ENCODE measurements at regions not wholly inside any gene's neighbourhood (a gene's known extent, or its start where the extent isn't known, plus 50 kb on each side); places are given as distances from the start of the nearest gene placed in this dataset.
"Not testable (repeated sequence)": the region's sequence is repeated elsewhere in the genome, so short reads cannot be mapped to it uniquely, and the experiment has no call there.

DNA sequence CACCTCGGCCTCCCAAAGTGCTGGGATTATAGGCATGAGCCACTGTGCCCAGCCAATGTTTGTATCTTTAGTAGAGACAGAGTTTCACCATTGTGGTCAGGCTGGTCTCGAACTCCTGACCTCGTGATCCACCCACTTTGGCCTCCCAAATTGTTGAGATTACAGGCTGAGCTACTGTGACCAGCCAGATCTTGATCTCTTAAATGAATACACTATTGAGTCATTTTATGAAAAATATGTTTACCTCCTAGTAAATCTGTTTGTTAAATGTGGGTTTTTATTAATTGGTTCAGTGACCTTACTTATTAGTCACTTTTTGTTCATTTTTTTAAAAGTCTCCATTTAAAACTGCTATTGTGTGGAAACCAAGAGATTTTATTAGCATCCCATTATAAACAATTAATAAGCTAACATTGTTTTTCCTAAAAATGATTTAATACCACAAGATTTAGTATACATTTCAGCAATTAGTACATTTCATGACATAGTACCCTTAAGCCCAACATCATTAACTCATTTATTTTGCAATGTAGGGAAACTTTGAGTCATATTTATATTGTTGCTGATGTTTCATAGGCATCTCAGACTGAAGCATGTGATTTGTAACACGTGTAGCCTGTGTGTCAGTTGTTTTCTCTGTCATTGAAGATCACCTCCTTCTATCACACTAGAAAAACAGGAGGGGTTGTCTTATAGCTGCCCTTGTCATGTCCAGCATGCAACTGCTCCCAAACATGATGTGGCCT lies 261.2 kb downstream of the TAF11L14 start:
- no peak for DNase-seq

- no peak for DNase-seq
These were observed 262.3 kb downstream of the TAF11L14 start for GRCh38 chr5:17896605-17897004.

DNA sequence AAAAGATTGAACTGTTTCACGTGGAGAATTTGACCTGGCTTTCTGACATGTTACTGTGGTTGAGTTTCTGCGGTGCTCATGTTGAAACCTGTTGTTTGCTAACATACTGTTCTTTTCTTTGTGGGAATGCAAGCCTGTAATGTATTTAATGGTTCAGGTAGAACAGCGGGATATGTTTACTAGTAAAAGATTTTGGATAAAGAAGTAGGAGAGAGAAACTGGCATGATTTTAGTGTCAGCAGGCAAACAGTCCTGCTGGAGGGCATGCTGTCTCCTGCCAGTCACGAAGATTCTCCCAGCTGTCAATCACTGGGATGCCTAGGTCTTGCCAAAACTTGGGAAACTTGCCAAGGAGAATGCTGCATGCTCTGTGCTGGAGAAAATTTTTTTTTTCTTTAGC lies 263.5 kb downstream of the TAF11L14 start:
- no peak for DNase-seq

- DNase-seq: no peak
These were observed 264.5 kb downstream of the TAF11L14 start for GRCh38 chr5:17898766-17899165.

DNA sequence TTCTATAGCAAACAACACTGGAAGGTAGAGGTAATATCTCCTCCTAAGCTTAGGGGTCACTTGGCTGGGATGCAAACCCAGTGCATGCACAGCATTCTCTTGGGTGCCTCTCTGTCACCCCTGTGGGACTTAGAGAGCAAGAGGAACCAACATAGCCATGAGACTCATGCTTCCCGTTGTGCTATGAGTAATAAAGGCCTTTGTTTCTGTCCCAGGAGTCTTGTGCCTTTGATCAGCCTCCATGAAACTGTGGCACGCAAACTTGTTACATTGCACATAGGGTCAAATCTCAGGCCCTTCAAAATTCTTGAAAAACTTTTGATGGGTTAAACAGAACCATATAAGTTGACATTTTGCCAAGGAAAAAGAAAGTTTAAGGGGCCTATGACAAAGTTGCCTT lies 272.8 kb downstream of the TAF11L14 start:
- no peak for DNase-seq

GRCh38 chr5:17910318-17910717 lies 276.1 kb downstream of the TAF11L14 start:
- no peak for DNase-seq

- no peak for DNase-seq
These were observed 278.5 kb downstream of the TAF11L14 start for GRCh38 chr5:17912794-17913193.

GRCh38 chr5:17916446-17916845 lies 282.2 kb downstream of the TAF11L14 start:
- no peak for DNase-seq

- no peak for DNase-seq
These were observed 283.2 kb downstream of the TAF11L14 start for GRCh38 chr5:17917465-17917864.

GRCh38 chr5:17918373-17919104 lies 284.3 kb downstream of the TAF11L14 start:
- no peak for DNase-seq

GRCh38 chr5:17925276-17925675 lies 291.0 kb downstream of the TAF11L14 start:
- DNase-seq: no peak

DNA sequence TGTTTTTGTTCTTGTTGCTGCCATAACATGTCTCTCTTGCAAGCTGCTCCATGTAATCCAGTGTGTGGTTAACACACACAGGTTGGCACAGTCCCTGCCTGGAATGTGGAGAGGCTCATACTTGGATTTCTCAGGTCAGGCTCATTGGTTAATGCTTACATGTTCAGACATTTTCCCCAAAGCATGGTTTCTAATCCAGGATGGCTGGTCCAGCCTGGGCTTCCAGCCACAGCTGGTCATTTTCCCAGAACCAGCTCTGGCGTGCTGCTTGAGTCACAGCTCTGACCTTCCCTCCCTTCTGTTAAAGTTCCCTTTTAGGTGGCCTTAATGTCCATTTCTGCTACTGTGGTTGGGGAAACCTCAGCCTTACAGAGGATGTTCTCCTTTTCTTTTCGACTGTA lies 294.3 kb downstream of the TAF11L14 start:
- DNase-seq: no peak

- no peak for DNase-seq
These were observed 294.9 kb downstream of the TAF11L14 start for GRCh38 chr5:17929171-17929570.

- no peak for DNase-seq
These were observed 296.1 kb downstream of the TAF11L14 start for GRCh38 chr5:17930346-17930745.

DNA sequence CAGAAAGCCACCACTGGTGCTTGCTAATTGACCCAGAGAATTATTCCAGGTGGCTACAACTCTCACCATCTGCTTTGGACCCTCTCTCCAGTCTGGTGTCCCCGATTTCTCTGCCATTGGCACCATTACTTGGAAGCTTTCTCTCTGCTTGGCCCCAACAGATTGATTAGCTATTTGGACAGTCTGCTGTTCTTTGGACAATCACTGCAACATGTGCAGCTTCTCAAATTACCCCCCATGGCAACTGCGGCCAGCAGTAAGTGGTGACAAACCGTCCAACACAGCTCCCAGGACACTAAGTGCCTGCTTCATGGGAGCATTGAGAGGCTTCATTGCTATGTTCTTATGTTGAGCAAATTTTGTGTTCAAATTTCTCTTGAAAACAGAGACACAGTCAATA lies 309.8 kb downstream of the TAF11L14 start:
- DNase-seq: peak; percentile 22

- DNase-seq: no peak
These were observed 312.8 kb downstream of the TAF11L14 start for GRCh38 chr5:17947029-17947428.

GRCh38 chr5:17951392-17952169 lies 317.3 kb downstream of the TAF11L14 start:
- peak; percentile 10 for DNase-seq

- no peak for DNase-seq
These were observed 318.0 kb downstream of the TAF11L14 start for GRCh38 chr5:17952231-17952630.

DNA sequence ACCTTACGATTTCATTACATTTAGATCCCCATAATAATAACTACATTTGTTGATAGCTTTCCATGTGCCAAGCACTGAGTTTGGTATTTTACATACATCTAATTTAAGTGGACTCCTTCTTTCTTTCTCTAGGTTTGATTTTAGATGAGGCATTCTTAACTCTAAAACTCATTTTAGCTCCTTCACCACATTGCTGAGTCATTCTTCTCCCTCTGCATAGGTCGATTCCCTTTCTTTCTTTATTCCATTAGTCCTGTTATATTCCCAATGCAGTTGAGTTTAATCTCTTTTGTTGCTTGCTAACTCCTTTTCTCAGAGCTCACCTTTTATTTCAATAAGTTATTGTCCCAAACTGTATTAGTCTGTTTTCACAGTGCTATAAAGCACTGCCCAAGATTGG lies 329.8 kb downstream of the TAF11L14 start:
- no peak for DNase-seq

DNA sequence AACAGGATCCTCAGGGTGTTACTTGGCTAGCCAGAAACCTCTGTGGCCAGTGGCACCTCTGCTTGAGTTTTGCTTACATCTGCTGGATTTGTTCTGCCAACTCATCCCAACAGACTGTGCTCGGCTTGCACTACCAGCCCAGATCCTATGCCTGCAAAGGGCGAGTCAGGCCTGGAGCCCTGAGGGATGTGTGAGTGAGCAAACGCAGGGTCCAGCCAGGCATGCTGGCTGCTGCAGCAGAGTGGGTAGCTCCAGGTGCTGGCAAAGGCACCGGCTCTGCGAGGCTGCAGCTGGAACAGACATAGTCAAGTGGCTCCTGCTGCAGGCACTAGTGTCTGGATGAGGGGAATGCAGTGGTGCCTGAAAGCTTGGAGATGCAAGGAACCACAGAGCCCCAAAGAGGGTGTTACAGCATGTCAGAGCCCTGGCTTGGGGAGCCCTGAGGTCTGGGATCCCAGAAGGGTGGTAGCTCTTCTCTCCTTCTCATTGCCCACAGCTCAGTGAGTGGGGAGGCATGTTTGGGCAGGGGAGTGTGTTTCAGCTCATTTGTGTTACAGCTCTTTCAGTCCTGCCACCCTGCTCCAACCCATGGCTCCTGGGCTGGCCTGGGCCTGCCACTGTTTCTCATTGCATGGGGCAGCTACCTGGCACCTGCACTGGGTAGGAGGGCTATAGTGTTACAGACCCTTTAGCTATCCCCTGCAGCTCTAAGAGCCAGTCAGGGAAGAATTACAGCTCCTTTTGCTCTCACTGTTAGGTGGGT lies 332.6 kb downstream of the TAF11L14 start:
- DNase-seq: no peak

DNA sequence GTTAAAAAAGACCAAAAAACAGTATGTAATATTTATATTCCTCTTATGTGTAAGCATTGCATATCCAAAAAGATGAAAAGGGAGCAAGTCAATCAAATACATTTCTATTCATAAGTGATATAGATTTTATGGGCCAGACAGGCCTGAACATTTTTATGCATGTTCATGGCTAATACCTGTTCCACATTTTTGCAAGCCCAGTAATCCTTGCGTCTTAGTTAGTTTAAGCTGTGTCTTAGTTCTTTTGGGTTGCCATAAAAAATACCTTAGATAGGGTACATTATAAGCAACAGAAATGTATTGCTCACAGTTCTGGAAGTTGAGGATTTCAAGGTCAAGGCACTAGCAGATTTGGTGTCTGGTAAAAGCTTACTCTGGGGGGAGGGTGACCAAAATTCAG lies 342.1 kb downstream of the TAF11L14 start:
- no peak for DNase-seq

- no peak for DNase-seq
These were observed 344.7 kb downstream of the TAF11L14 start for GRCh38 chr5:17978954-17979353.

- not testable (repeated sequence) for DNase-seq
These were observed 348.4 kb downstream of the TAF11L14 start for GRCh38 chr5:17982626-17983025.
